H1 (cell line): ENCODE measurements at regions not wholly inside any gene's neighbourhood (a gene's known extent, or its start where the extent isn't known, plus 50 kb on each side); places are given as distances from the start of the nearest gene placed in this dataset.

Experiments used
- CEBPB ChIP-seq: IDR thresholded peaks from 2 replicates; pipeline ENCODE4 v1.6.1; 2012; ENCODE audit warnings: low read depth, low read length
- CREB1 ChIP-seq: IDR thresholded peaks from 2 replicates; pipeline ENCODE4 v1.6.1; 2012; ENCODE audit warnings: inconsistent platforms
- POLR2A ChIP-seq, 2 experiments: IDR thresholded peaks; 1 replicate in 1 of 2; 2 replicates in 1 of 2; pipeline ENCODE4 v1.6.1; 2011; ENCODE audit warnings: low read depth in 2 of 2, low read length in 2 of 2, mild to moderate bottlenecking in 2 of 2; ENCODE audit errors: control extremely low read depth in 1 of 2
- RFX5 ChIP-seq: IDR thresholded peaks from 2 replicates; pipeline ENCODE4 v1.6.1; 2011; ENCODE audit warnings: low read depth, low read length, improper control_type of control experiment, borderline replicate concordance
- SP1 ChIP-seq: IDR thresholded peaks from 2 replicates; pipeline ENCODE4 v1.6.1; 2011; ENCODE audit warnings: low read depth, low read length
- SP4 ChIP-seq: IDR thresholded peaks from 2 replicates; pipeline ENCODE4 v1.6.1; 2012; ENCODE audit warnings: low read length, inconsistent platforms
- TAF7 ChIP-seq: optimal IDR thresholded peaks from 2 replicates; pipeline ENCODE3; 2011; ENCODE audit warnings: low read depth, mild to moderate bottlenecking, inconsistent platforms, low read length, moderate library complexity, borderline replicate concordance
- ZNF274 ChIP-seq: IDR thresholded peaks from 2 replicates; pipeline ENCODE4 v1.7.0; 2012; ENCODE audit warnings: low read length, borderline replicate concordance; ENCODE audit errors: extremely low read depth
- TF ChIP-seq, protein P1 (sequence below), 3 experiments: IDR thresholded peaks; 1 replicate in 2 of 3; 2 replicates in 1 of 3; pipeline versions ENCODE4 v1.5.1 to v1.6.1; 2011; ENCODE audit warnings: low read length in 3 of 3, mild to moderate bottlenecking in 3 of 3, inconsistent platforms in 2 of 3, low read depth in 1 of 3, moderate library complexity in 1 of 3; ENCODE audit not compliant: insufficient read depth in 1 of 3; ENCODE audit errors: control extremely low read depth in 1 of 3
- TF ChIP-seq, protein P2 (sequence below): IDR thresholded peaks from 2 replicates; pipeline ENCODE4 v1.6.1; 2011; ENCODE audit warnings: low read depth, mild to moderate bottlenecking, low read length; ENCODE audit not compliant: insufficient read depth
- TF ChIP-seq, protein P3 (sequence below): fragments of 300-600 bp; sonication (generic); IDR thresholded peaks from 2 replicates; pipeline ENCODE4 v1.7.1; 2012; ENCODE audit warnings: low read length, moderate library complexity, mild to moderate bottlenecking, inconsistent platforms; ENCODE audit not compliant: insufficient replicate concordance
- TF ChIP-seq, protein P4 (sequence below): IDR thresholded peaks from 2 replicates; pipeline ENCODE4 v1.6.1; 2012; ENCODE audit warnings: inconsistent platforms

- TF ChIP-seq SP4 (no peak), CEBPB (no peak), ZNF274 (no peak), POLR2A (IDR thresholded peaks at IDR 0.05; ENCODE audit: control extremely low read depth in 1 of 2, low read depth in 2 of 2, low read length in 2 of 2) (no peak), TAF7 (no peak), SP1 (no peak), CREB1 (no peak), RFX5 (no peak)
- TF ChIP-seq, protein P1, sequence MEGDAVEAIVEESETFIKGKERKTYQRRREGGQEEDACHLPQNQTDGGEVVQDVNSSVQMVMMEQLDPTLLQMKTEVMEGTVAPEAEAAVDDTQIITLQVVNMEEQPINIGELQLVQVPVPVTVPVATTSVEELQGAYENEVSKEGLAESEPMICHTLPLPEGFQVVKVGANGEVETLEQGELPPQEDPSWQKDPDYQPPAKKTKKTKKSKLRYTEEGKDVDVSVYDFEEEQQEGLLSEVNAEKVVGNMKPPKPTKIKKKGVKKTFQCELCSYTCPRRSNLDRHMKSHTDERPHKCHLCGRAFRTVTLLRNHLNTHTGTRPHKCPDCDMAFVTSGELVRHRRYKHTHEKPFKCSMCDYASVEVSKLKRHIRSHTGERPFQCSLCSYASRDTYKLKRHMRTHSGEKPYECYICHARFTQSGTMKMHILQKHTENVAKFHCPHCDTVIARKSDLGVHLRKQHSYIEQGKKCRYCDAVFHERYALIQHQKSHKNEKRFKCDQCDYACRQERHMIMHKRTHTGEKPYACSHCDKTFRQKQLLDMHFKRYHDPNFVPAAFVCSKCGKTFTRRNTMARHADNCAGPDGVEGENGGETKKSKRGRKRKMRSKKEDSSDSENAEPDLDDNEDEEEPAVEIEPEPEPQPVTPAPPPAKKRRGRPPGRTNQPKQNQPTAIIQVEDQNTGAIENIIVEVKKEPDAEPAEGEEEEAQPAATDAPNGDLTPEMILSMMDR (IDR thresholded peaks at IDR 0.05; ENCODE audit: control extremely low read depth in 1 of 3, insufficient read depth in 1 of 3, low read depth in 1 of 3, low read length in 3 of 3): no peak
- TF ChIP-seq, protein P2, sequence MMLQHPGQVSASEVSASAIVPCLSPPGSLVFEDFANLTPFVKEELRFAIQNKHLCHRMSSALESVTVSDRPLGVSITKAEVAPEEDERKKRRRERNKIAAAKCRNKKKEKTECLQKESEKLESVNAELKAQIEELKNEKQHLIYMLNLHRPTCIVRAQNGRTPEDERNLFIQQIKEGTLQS: no peak
- TF ChIP-seq, protein P3, sequence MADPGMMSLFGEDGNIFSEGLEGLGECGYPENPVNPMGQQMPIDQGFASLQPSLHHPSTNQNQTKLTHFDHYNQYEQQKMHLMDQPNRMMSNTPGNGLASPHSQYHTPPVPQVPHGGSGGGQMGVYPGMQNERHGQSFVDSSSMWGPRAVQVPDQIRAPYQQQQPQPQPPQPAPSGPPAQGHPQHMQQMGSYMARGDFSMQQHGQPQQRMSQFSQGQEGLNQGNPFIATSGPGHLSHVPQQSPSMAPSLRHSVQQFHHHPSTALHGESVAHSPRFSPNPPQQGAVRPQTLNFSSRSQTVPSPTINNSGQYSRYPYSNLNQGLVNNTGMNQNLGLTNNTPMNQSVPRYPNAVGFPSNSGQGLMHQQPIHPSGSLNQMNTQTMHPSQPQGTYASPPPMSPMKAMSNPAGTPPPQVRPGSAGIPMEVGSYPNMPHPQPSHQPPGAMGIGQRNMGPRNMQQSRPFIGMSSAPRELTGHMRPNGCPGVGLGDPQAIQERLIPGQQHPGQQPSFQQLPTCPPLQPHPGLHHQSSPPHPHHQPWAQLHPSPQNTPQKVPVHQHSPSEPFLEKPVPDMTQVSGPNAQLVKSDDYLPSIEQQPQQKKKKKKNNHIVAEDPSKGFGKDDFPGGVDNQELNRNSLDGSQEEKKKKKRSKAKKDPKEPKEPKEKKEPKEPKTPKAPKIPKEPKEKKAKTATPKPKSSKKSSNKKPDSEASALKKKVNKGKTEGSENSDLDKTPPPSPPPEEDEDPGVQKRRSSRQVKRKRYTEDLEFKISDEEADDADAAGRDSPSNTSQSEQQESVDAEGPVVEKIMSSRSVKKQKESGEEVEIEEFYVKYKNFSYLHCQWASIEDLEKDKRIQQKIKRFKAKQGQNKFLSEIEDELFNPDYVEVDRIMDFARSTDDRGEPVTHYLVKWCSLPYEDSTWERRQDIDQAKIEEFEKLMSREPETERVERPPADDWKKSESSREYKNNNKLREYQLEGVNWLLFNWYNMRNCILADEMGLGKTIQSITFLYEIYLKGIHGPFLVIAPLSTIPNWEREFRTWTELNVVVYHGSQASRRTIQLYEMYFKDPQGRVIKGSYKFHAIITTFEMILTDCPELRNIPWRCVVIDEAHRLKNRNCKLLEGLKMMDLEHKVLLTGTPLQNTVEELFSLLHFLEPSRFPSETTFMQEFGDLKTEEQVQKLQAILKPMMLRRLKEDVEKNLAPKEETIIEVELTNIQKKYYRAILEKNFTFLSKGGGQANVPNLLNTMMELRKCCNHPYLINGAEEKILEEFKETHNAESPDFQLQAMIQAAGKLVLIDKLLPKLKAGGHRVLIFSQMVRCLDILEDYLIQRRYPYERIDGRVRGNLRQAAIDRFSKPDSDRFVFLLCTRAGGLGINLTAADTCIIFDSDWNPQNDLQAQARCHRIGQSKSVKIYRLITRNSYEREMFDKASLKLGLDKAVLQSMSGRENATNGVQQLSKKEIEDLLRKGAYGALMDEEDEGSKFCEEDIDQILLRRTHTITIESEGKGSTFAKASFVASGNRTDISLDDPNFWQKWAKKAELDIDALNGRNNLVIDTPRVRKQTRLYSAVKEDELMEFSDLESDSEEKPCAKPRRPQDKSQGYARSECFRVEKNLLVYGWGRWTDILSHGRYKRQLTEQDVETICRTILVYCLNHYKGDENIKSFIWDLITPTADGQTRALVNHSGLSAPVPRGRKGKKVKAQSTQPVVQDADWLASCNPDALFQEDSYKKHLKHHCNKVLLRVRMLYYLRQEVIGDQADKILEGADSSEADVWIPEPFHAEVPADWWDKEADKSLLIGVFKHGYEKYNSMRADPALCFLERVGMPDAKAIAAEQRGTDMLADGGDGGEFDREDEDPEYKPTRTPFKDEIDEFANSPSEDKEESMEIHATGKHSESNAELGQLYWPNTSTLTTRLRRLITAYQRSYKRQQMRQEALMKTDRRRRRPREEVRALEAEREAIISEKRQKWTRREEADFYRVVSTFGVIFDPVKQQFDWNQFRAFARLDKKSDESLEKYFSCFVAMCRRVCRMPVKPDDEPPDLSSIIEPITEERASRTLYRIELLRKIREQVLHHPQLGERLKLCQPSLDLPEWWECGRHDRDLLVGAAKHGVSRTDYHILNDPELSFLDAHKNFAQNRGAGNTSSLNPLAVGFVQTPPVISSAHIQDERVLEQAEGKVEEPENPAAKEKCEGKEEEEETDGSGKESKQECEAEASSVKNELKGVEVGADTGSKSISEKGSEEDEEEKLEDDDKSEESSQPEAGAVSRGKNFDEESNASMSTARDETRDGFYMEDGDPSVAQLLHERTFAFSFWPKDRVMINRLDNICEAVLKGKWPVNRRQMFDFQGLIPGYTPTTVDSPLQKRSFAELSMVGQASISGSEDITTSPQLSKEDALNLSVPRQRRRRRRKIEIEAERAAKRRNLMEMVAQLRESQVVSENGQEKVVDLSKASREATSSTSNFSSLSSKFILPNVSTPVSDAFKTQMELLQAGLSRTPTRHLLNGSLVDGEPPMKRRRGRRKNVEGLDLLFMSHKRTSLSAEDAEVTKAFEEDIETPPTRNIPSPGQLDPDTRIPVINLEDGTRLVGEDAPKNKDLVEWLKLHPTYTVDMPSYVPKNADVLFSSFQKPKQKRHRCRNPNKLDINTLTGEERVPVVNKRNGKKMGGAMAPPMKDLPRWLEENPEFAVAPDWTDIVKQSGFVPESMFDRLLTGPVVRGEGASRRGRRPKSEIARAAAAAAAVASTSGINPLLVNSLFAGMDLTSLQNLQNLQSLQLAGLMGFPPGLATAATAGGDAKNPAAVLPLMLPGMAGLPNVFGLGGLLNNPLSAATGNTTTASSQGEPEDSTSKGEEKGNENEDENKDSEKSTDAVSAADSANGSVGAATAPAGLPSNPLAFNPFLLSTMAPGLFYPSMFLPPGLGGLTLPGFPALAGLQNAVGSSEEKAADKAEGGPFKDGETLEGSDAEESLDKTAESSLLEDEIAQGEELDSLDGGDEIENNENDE: no peak
- TF ChIP-seq, protein P4, sequence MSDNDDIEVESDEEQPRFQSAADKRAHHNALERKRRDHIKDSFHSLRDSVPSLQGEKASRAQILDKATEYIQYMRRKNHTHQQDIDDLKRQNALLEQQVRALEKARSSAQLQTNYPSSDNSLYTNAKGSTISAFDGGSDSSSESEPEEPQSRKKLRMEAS: no peak
Measured at GRCh38 chr4:129561280-129561679, 465.3 kb downstream of the C4orf33 start.
